HCT116 (cell line): ENCODE measurements at regions not wholly inside any gene's neighbourhood (a gene's known extent, or its start where the extent isn't known, plus 50 kb on each side); places are given as distances from the start of the nearest gene placed in this dataset.

Experiments used
- CEBPB ChIP-seq: IDR thresholded peaks from 2 replicates; pipeline ENCODE4 v1.6.1; 2012; ENCODE audit warnings: low read depth
- CTCF ChIP-seq, 3 experiments: fragments of 200-600 bp in 1 of 3; sonication (generic) in 1 of 3; IDR thresholded peaks in 2 of 3; conservative IDR thresholded peaks in 1 of 3; 2 replicates each; pipeline ENCODE4 v1.5.1; 2012 to 2017; ENCODE audit warnings: low read depth in 2 of 3, low read length in 2 of 3, antibody characterized with exemption in 1 of 3, borderline replicate concordance in 1 of 3, control low read depth in 1 of 3, mild to moderate bottlenecking in 1 of 3, mixed read lengths in 1 of 3, mixed run types in 1 of 3, moderate library complexity in 1 of 3; ENCODE audit not compliant: insufficient read depth in 1 of 3
- JUND ChIP-seq: IDR thresholded peaks from 2 replicates; pipeline ENCODE4 v1.6.1; 2012
- MAX ChIP-seq: IDR thresholded peaks from 2 replicates; pipeline ENCODE4 v1.6.1; 2012
- POLR2A ChIP-seq: IDR thresholded peaks from 2 replicates; pipeline ENCODE4 v1.7.0; 2011; ENCODE audit warnings: borderline replicate concordance; ENCODE audit not compliant: insufficient read depth, insufficient read length; ENCODE audit errors: extremely low read depth
- POLR2AphosphoS5 ChIP-seq: IDR thresholded peaks from 2 replicates; pipeline ENCODE4 v1.6.1; 2011; ENCODE audit warnings: mild to moderate bottlenecking, low read depth, low read length, moderate library complexity
- REST ChIP-seq: IDR thresholded peaks from 2 replicates; pipeline ENCODE4 v1.6.1; 2012; ENCODE audit warnings: low read depth
- YY1 ChIP-seq: IDR thresholded peaks from 2 replicates; pipeline ENCODE4 v1.6.1; 2011; ENCODE audit warnings: low read length, low read depth, moderate library complexity, mild to moderate bottlenecking; ENCODE audit not compliant: insufficient replicate concordance; ENCODE audit errors: extremely low read depth
- ZBTB33 ChIP-seq: IDR thresholded peaks from 2 replicates; pipeline ENCODE4 v1.6.1; 2011; ENCODE audit warnings: mild to moderate bottlenecking, low read length, moderate library complexity; ENCODE audit not compliant: insufficient replicate concordance; ENCODE audit errors: extremely low read depth
- ZNF274 ChIP-seq: fragments of 200-500 bp; sonication (Bioruptor generic); IDR thresholded peaks from 2 replicates; pipeline ENCODE4 v1.6.1; 2014; ENCODE audit warnings: mild to moderate bottlenecking, low read depth, low read length, inconsistent platforms

GRCh38 chr20:60599381-60599780 is 641.2 kb downstream of the CDH26 start:
- TF ChIP-seq CTCF (IDR thresholded peaks at IDR 0.05 in 2 of 3, conservative IDR thresholded peaks at IDR 0.05 in 1 of 3; ENCODE audit: borderline replicate concordance in 1 of 3, insufficient read depth in 1 of 3, low read depth in 2 of 3, low read length in 2 of 3) (no peak), JUND (no peak), REST (no peak), ZBTB33 (no peak), YY1 (no peak), MAX (no peak), ZNF274 (no peak), CEBPB (no peak), POLR2A (no peak), POLR2AphosphoS5 (no peak)
